Esophagus mucosa (tissue), 1 donor: ENCODE measurements at regions not wholly inside any gene's neighbourhood (a gene's known extent, or its start where the extent isn't known, plus 50 kb on each side); places are given as distances from the start of the nearest gene placed in this dataset.
"Not testable (repeated sequence)": the region's sequence is repeated elsewhere in the genome, so short reads cannot be mapped to it uniquely, and the experiment has no call there.

Source experiments
- ATAC-seq: fragments of 200-7000 bp; cut with Tn5 transposase; one replicate; pipeline ENCODE4 v1.9.1; 2020
- donor health status: DM: yes; HTN: yes; CAD: no.

GRCh38 chr1:199054694-199055093, 415.9 kb downstream of the PTPRC start:
- no peak for ATAC-seq

GRCh38 chr1:199057322-199057721, 418.5 kb downstream of the PTPRC start:
- ATAC-seq: no peak

- no peak for ATAC-seq
Measured at GRCh38 chr1:199058281-199058680, 419.4 kb downstream of the PTPRC start.

GRCh38 chr1:199064971-199065370, 426.1 kb downstream of the PTPRC start:
- no peak for ATAC-seq

- ATAC-seq: no peak
Measured at GRCh38 chr1:199067483-199067882, 428.6 kb downstream of the PTPRC start.

- ATAC-seq: no peak
Measured at GRCh38 chr1:199071080-199071479, 432.2 kb downstream of the PTPRC start.

- no peak for ATAC-seq
Measured at GRCh38 chr1:199073166-199073565, 434.3 kb downstream of the PTPRC start.

- no peak for ATAC-seq
Measured at GRCh38 chr1:199075792-199076191, 437.0 kb downstream of the PTPRC start.

GRCh38 chr1:199079994-199080393, 441.2 kb downstream of the PTPRC start:
- no peak for ATAC-seq

GRCh38 chr1:199081739-199082138, 442.9 kb downstream of the PTPRC start:
- no peak for ATAC-seq

GRCh38 chr1:199082778-199083389, 444.0 kb downstream of the PTPRC start:
- ATAC-seq: no peak

GRCh38 chr1:199083680-199084079, 444.8 kb downstream of the PTPRC start:
- ATAC-seq: no peak

- no peak for ATAC-seq
Measured at GRCh38 chr1:199084293-199084692, 445.5 kb downstream of the PTPRC start.

GRCh38 chr1:199085903-199086302, 447.1 kb downstream of the PTPRC start:
- no peak for ATAC-seq

GRCh38 chr1:199087144-199087543, 448.3 kb downstream of the PTPRC start:
- ATAC-seq: no peak

GRCh38 chr1:199089393-199090122, 450.7 kb downstream of the PTPRC start:
- no peak for ATAC-seq

- not testable (repeated sequence) for ATAC-seq
Measured at GRCh38 chr1:199095628-199096027, 456.8 kb downstream of the PTPRC start.

GRCh38 chr1:199096591-199096990, 457.8 kb downstream of the PTPRC start:
- ATAC-seq: no peak

GRCh38 chr1:199098468-199098867, 459.6 kb downstream of the PTPRC start:
- no peak for ATAC-seq

GRCh38 chr1:199101139-199101538, 462.3 kb downstream of the PTPRC start:
- no peak for ATAC-seq

- ATAC-seq: no peak
Measured at GRCh38 chr1:199101635-199102034, 462.8 kb downstream of the PTPRC start.

GRCh38 chr1:199102239-199102638, 463.4 kb downstream of the PTPRC start:
- ATAC-seq: no peak

GRCh38 chr1:199109160-199109559, 470.3 kb downstream of the PTPRC start:
- no peak for ATAC-seq

GRCh38 chr1:199112365-199112764, 473.5 kb downstream of the PTPRC start:
- no peak for ATAC-seq
